ENCODE measurements at regions not wholly inside any gene's neighbourhood (a gene's known extent, or its start where the extent isn't known, plus 50 kb on each side); places are given as distances from the start of the nearest gene placed in this dataset.

DNA sequence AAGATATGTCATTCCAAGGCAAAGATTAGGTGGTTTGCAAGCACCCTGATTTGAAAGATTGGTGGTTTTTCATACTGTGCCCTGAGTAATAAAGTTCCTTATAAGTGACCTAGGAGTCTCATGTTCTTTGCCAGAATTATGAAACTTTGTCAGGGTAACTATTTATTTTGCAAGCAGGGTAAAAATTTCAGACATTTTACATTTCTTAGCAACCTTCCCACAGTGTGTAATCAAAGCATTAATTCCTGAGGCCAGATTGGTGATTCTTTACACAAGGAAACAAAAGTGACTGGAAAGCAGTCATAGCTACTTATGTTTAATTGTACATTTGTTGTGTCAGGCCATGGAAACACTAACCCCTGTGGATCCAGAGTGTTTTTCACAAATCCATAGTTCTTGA, 998.0 kb upstream of the B3GALT2 start:
- TF ChIP-seq, protein P1, sequence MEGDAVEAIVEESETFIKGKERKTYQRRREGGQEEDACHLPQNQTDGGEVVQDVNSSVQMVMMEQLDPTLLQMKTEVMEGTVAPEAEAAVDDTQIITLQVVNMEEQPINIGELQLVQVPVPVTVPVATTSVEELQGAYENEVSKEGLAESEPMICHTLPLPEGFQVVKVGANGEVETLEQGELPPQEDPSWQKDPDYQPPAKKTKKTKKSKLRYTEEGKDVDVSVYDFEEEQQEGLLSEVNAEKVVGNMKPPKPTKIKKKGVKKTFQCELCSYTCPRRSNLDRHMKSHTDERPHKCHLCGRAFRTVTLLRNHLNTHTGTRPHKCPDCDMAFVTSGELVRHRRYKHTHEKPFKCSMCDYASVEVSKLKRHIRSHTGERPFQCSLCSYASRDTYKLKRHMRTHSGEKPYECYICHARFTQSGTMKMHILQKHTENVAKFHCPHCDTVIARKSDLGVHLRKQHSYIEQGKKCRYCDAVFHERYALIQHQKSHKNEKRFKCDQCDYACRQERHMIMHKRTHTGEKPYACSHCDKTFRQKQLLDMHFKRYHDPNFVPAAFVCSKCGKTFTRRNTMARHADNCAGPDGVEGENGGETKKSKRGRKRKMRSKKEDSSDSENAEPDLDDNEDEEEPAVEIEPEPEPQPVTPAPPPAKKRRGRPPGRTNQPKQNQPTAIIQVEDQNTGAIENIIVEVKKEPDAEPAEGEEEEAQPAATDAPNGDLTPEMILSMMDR (IDR thresholded peaks at IDR 0.05; ENCODE audit: borderline replicate concordance, extremely low read depth, low read length, poor library complexity, severe bottlenecking) = no peak
- TF ChIP-seq EZH2 (IDR thresholded peaks at IDR 0.05; ENCODE audit: borderline replicate concordance, low read depth, low read length, severe bottlenecking) = no peak
